ENCODE measurements at regions not wholly inside any gene's neighbourhood (a gene's known extent, or its start where the extent isn't known, plus 50 kb on each side); places are given as distances from the start of the nearest gene placed in this dataset.
"Not testable (repeated sequence)": the region's sequence is repeated elsewhere in the genome, so short reads cannot be mapped to it uniquely, and the experiment has no call there.

GRCh38 chr5:158039911-158040347, 181.0 kb upstream of the CLINT1 start:
- no peak for DNase-seq

- no peak for DNase-seq
Observed at GRCh38 chr5:158039441-158039840, 180.5 kb upstream of the CLINT1 start.

DNA sequence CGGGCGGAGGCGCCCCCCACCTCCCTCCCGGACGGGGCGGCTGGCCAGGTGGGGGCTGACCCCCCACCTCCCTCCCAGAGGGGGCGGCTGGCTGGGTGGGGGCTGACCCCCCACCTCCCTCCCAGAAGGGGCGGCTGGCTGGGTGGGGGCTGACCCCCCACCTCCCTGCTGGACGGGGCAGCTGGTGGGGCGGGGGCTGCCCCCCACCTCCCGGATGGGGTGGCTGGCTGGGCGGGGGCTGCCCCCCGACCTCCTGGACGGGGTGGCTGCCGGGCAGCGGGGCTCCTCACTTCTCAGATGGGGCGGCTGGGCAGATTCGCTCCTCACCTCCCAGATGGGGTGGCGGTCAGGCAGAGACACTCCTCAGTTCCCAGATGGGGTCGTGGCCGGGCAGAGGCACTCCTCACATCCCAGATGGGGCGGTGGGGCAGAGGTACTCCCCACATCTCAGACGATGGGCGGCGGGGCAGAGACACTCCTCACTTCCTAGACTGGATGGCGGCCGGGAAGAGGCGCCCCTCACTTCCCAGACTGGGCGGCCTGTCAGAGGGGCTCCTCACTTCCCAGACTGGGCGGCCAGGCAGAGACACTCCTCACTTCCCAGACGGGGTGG, 178.1 kb upstream of the CLINT1 start:
- not testable (repeated sequence) for DNase-seq

GRCh38 chr5:158034586-158034985, 175.6 kb upstream of the CLINT1 start:
- DNase-seq = not testable (repeated sequence)

DNA sequence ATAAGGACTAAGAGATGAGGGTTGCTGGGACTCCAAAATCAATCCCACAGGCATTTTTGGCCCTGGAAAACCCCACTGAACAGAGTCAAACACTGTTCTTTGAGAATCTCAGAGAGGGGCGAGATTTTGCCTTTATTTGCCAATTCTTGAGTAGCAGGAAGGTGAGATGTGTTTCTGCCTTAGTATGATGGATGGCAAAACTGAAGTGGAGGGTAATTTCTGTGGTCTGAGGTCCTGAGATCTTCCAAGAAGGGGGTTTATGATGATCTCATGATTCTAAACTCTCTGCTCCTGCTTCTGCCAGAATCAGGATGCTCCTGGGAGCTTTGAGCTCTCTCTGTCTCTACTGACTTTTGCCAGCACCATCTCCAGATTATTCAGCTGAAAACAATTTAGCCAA, 174.8 kb upstream of the CLINT1 start:
- DNase-seq = no peak

GRCh38 chr5:158033076-158033475, 174.1 kb upstream of the CLINT1 start:
- DNase-seq = no peak

DNA sequence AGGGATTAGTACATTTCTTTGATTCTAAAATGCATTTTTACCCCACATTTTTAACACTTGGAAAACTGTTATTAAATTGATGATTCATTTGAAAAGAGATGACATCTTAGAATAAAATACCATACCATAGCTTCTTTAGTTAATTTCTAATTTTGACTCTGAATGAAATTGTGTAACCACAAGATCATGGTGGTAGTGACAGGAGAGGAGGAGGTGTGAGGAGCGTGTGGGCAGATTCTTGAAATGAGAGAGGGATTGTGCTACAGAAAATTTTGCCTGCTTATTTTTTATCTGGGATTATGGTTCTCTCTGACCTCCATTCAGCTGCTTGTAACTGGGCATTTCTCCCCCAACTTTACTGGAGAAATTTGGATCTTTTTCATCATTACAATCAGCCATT, 173.3 kb upstream of the CLINT1 start:
- no peak for DNase-seq

DNA sequence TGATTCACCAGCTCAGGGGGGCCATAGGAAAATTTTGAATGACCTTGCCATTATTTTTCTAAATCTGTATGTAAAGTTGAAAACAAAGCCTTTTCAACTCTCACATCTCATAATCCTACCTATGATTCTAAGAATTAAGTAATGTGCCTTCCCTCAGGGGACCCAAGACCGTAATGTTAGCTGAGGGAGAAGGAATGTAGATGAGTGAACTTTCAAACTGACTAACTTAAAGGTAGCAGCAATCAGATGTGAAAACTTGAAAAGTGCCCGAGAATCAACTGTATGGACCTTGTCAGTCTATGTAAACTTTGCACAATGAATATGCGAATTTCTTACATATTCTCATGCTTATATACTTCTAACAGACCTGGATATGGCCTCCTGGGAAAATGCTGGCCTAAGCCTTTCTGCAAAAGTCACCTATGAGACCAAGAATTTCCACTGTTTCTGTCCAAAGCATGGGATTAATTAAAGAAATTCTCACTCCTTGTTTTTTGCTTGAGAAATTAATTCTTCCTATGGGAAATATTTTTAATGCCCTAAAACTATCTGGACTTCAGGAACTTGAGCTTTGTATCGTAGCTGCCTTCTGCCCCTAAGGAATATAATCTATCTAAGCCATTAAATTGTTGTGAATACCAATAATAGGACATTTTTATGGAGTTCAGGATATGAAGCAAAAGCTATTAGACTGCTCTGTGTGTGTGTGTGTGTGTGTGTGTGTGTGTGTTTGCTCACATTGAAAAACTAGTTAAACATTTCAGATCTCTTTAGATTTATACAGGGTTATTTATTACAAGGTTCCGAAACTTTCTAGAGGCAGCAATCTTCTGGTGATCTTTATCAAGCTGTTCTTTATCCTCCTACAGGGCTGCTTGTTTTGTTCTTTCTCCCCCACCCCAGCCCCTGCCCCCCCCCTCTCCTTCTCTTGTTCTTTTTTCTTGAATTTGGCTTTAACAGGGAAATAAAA, 169.1 kb upstream of the CLINT1 start:
- DNase-seq = no peak

- DNase-seq = no peak
Observed at GRCh38 chr5:158026304-158027031, 167.5 kb upstream of the CLINT1 start.

DNA sequence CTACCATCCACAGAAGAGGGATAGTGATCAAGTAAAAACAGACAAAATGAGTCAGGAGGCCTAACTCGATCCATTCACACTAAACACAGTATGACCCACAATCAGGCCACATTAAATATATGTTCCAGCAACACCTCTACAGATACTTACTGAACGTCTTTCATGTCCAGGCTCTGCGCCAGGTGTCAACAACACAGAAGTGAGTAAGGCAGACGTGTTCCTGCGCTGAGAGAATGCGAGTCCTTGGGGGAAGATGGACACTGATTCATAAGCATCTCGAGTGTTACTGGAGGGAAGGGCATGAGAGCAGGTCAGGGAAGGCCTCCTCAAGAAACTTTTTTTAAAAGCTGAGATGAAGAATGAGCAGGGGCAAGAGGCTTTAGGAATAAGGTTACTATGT, 164.3 kb upstream of the CLINT1 start:
- DNase-seq = no peak

GRCh38 chr5:158022837-158023236, 163.9 kb upstream of the CLINT1 start:
- DNase-seq = no peak

GRCh38 chr5:158022393-158022792, 163.4 kb upstream of the CLINT1 start:
- no peak for DNase-seq

DNA sequence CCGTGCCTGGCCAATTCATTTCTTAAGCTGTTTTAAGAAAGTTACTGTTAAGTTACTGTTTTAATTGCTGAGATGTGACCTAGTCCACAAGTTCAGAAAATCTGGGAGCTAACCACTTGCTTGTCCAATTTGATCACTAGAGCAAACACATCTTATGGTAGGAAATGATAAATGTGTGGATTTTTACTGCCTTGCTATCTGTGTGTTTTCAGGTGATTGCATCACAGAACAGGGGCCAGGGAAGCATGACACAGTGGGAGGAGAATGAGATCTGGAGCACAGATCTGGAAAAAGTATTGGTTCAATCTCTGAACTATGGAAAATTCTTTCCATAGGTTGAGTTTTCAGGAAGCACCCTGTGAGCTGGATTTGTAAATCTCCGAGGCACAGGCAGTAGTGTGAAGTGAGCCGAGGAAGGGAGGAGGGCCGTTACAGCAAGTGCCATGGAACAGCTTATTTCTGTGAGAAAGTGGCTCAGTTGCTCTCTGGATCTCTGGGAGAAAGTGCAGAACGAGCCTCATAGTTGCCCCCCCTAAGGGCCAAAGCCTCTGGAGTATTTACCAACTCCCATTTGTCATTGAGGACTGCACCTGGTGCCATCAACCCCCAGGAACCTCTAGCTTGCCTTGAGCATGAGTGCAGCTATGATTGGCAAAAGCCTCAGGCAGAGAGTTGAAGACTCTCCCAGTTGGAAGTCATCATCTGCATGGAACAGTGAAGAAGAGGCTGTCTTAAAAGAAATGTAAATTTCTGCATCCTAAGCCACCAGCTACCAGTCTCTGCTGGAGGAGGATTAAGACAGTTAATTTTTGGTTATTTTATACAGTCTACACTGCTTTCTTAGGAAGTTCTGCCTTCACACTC, 161.8 kb upstream of the CLINT1 start:
- no peak for DNase-seq

DNA sequence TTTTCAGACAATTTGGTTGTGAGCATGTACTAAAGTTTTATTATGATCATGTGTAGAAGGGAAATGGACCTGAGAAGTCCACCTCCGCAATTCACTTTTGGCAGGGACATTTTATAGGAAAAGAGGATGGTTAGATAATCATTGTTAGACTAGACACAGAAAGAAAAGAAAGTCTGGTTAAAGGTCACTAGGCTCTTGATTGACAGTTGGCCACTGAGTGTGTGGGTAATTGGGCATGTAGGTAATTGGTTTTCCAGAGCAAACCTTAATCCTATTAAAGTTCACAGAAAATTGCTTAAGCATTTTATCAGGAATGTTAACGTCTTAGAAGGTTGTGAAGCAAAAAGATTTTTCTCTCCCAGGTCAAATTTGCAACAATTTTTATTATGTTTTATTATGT, 158.5 kb upstream of the CLINT1 start:
- no peak for DNase-seq

DNA sequence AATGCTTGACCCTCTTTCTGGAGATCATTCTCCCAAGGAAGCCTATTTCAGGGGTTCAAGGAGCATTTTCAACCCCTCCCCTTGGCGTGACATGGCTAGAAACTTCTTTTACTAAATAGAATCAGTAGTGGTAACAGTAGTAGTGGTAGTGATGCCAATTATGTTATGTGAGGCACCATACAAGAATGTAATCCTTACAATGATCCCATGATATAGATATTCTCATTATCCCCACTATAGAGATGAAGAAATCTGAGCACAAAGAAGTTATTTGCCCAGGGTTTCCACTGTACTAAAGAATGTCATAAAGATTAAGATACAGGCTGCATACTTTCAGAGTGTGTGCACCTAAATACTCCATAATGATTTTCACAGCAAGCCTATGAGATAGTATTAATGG, 155.4 kb upstream of the CLINT1 start:
- DNase-seq = no peak

DNA sequence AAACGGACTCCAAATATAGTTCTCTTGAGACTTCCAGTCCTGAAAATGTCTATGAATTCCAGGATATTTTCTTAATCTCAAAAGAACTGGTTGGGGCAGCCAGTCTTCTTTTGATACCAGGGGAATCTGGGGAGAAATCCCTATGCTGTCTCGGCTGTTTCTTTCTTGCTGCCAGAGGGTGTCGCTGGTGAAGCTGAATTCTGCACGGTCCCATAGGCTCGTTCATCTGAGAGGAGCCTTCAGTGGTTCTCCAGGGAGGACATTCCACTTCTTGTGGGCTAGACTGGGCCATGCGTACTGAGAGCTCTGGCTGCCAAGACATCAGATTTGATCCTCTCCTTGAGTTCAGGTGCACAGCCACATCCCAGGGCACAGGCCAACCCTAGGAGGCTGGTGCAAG, 155.0 kb upstream of the CLINT1 start:
- no peak for DNase-seq

GRCh38 chr5:158013303-158013702, 154.4 kb upstream of the CLINT1 start:
- no peak for DNase-seq

DNA sequence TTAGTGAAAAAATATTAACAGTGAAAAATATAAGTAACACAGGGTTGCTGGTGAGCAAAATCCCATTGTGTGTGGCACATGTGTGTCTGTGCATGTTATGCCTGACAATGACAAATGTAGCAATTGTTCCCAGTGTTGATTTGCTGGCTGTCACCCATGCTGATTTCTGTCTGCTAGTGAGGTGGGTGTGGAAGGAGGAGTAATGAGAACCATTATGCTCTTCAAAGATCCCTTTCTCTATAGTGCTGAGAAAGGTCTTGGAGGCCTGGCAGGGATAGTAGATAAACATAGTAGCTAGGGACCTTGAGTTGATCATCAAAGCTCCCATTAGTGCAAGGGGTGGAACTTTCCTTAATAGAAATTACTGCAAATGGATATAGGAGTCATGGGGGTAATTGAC, 152.5 kb upstream of the CLINT1 start:
- DNase-seq = no peak

GRCh38 chr5:158010831-158011230, 151.9 kb upstream of the CLINT1 start:
- no peak for DNase-seq

DNA sequence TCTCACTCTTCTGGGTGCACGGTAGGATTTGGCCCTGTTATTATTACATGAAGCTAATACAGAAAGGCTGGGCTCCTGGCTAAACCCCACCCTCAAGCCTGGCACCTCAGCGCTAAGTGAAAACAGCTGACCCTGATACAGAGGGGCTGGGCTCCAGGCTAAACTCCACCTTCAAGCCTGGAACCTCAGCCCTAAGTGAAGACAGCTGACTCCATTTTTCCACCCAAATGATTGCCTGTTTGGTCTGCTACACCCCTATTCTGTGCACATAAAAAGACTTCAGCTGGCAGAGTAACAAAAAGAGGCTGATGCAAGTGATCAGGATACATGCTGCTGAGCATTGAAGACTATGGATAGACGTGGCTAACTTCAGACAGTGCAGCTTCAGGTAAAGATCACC, 148.4 kb upstream of the CLINT1 start:
- DNase-seq = no peak

GRCh38 chr5:157999696-158000095, 140.8 kb upstream of the CLINT1 start:
- DNase-seq = no peak

GRCh38 chr5:157997991-157998504, 139.1 kb upstream of the CLINT1 start:
- DNase-seq = no peak

Measured in RPMI8226 (cell line).